Liver (tissue), 8 donors: ENCODE measurements at regions not wholly inside any gene's neighbourhood (a gene's known extent, or its start where the extent isn't known, plus 50 kb on each side); places are given as distances from the start of the nearest gene placed in this dataset.

Experiments
- DNase-seq: peaks from one replicate; pipeline ENCODE4 v3.0.0-alpha.2; 2017; ENCODE audit warnings: low spot score
- H3K27ac ChIP-seq, 2 donors: one replicate each; pipeline ENCODE4 v1.7.0; 2013; ENCODE audit warnings: inconsistent platforms in 2 of 2, low read length in 2 of 2, control low read depth in 1 of 2, low read depth in 1 of 2, mild to moderate bottlenecking in 1 of 2
- H3K27me3 ChIP-seq, 4 donors: one replicate each; pipeline versions ENCODE4 v1.6.1 to v1.7.0; 2013; ENCODE audit warnings: low read length in 3 of 4, inconsistent platforms in 1 of 4, mild to moderate bottlenecking in 1 of 4, moderate library complexity in 1 of 4; ENCODE audit not compliant: control insufficient read depth in 4 of 4, insufficient read depth in 4 of 4
- H3K36me3 ChIP-seq, 4 donors: one replicate each; pipeline versions ENCODE4 v1.6.1 to v1.7.0; 2013; ENCODE audit warnings: low read length in 3 of 4, mild to moderate bottlenecking in 3 of 4, low read depth in 1 of 4, moderate library complexity in 1 of 4; ENCODE audit not compliant: control insufficient read depth in 4 of 4, insufficient read depth in 3 of 4
- H3K4me1 ChIP-seq, 4 donors: one replicate each; pipeline versions ENCODE4 v1.6.1 to v1.7.0; 2013; ENCODE audit warnings: low read length in 3 of 4, mild to moderate bottlenecking in 3 of 4, moderate library complexity in 1 of 4; ENCODE audit not compliant: control insufficient read depth in 4 of 4, insufficient read depth in 4 of 4
- H3K4me3 ChIP-seq, 3 donors: one replicate each; pipeline versions ENCODE4 v1.6.1 to v1.7.0; 2013; ENCODE audit warnings: low read length in 3 of 3, control low read depth in 1 of 3, low read depth in 1 of 3, mild to moderate bottlenecking in 1 of 3
- H3K9ac ChIP-seq, 2 donors: one replicate each; pipeline ENCODE4 v1.7.0; 2013; ENCODE audit warnings: low read length in 2 of 2, mild to moderate bottlenecking in 2 of 2, moderate library complexity in 2 of 2, control low read depth in 1 of 2, low read depth in 1 of 2
- H3K9me3 ChIP-seq, 4 donors: one replicate each; pipeline versions ENCODE4 v1.6.1 to v1.7.0; 2013; ENCODE audit warnings: low read length in 3 of 4; ENCODE audit not compliant: control insufficient read depth in 4 of 4
- EGR1 ChIP-seq, 2 donors: IDR thresholded peaks; 2 replicates each; pipeline ENCODE4 v1.6.1; 2016 to 2018; ENCODE audit warnings: antibody characterized with exemption in 2 of 2, low read depth in 2 of 2
- FOXA2 ChIP-seq: IDR thresholded peaks from 2 replicates; pipeline ENCODE4 v1.6.1; 2016; ENCODE audit warnings: antibody characterized with exemption
- GABPA ChIP-seq, 2 donors: IDR thresholded peaks in 1 of 2; conservative IDR thresholded peaks in 1 of 2; 2 replicates each; pipeline ENCODE4 v1.6.1; 2016; ENCODE audit warnings: antibody characterized with exemption in 2 of 2, mild to moderate bottlenecking in 1 of 2, moderate library complexity in 1 of 2
- HNF4A ChIP-seq, 2 donors: conservative IDR thresholded peaks; 2 replicates each; pipeline ENCODE4 v1.6.1; 2016; ENCODE audit warnings: antibody characterized with exemption in 2 of 2, mild to moderate bottlenecking in 2 of 2
- HNF4G ChIP-seq: IDR thresholded peaks from 2 replicates; pipeline ENCODE4 v1.6.1; 2016; ENCODE audit warnings: antibody characterized with exemption
- JUND ChIP-seq, 2 donors: IDR thresholded peaks; 2 replicates each; pipeline ENCODE4 v1.6.1; 2016; ENCODE audit warnings: antibody characterized with exemption in 2 of 2
- NR2F2 ChIP-seq: IDR thresholded peaks from 2 replicates; pipeline ENCODE4 v1.6.1; 2016; ENCODE audit warnings: antibody characterized with exemption
- RAD21 ChIP-seq, 2 donors: IDR thresholded peaks; 2 replicates each; pipeline ENCODE4 v1.6.1; 2016; ENCODE audit warnings: antibody characterized with exemption in 2 of 2, mild to moderate bottlenecking in 2 of 2
- RXRA ChIP-seq, 2 donors: IDR thresholded peaks; 2 replicates each; pipeline ENCODE4 v1.6.1; 2017 to 2018; ENCODE audit warnings: antibody characterized with exemption in 2 of 2, mild to moderate bottlenecking in 1 of 2
- SP1 ChIP-seq: IDR thresholded peaks from 2 replicates; pipeline ENCODE4 v1.6.1; 2018; ENCODE audit warnings: antibody characterized with exemption, mild to moderate bottlenecking
- TAF1 ChIP-seq: conservative IDR thresholded peaks from 2 replicates; pipeline ENCODE4 v1.6.1; 2016; ENCODE audit warnings: antibody characterized with exemption, mild to moderate bottlenecking
- YY1 ChIP-seq: IDR thresholded peaks from 2 replicates; pipeline ENCODE4 v1.6.1; 2016; ENCODE audit warnings: antibody characterized with exemption, mild to moderate bottlenecking
- WGBS: extraction: QIAGEN DNeasy Blood & Tissue Kit; methylation state at CpG from one replicate; pipeline ENCODE4 v1.1.7; 2013; 5-methylcytosine and 5-hydroxymethylcytosine counted together
- TF ChIP-seq, protein P1 (sequence below): fragments of 150-350 bp; IDR thresholded peaks from 2 replicates; pipeline ENCODE4 v1.5.1; 2017; ENCODE audit warnings: improper control_type of control experiment, low read depth, low read length; ENCODE audit not compliant: missing input control
- TF ChIP-seq, protein P2 (sequence below): IDR thresholded peaks from 2 replicates; pipeline ENCODE4 v1.6.1; 2016; ENCODE audit warnings: antibody characterized with exemption
- TF ChIP-seq, protein P3 (sequence below): IDR thresholded peaks from 2 replicates; pipeline ENCODE4 v1.6.1; 2016; ENCODE audit warnings: antibody characterized with exemption, mild to moderate bottlenecking
- TF ChIP-seq, protein P4 (sequence below): IDR thresholded peaks from 2 replicates; pipeline ENCODE4 v1.6.1; 2016; ENCODE audit warnings: antibody characterized with exemption
- TF ChIP-seq, protein P5 (sequence below): IDR thresholded peaks from 2 replicates; pipeline ENCODE4 v1.6.1; 2016; ENCODE audit warnings: antibody characterized with exemption
- donor health status: healthy.
- donor health status: healthy.
- donor health status: healthy.
- donor health status: healthy.
- donor health status: healthy.

DNA sequence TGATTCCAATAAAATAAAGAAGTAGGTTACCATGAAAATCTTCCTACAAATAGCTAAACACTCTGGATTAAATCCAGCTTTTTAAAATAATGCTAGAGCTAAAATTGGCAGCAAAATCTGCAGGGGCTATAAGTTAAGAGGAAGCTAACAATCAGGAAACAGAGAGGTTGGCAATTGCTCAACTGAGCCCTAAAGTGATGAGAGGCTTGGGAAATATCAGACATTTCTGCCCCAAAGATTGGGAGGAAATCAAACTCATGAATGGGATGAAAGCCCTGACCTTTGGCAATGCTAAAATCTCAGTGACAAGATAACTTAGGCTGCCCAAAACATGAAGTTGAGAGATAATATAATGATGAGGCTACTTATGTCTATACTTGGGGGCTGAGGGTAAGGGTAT, 1437.9 kb downstream of the EFNB2 start:
- no peaks in the 10 kb centered on the region for H3K36me3 ChIP-seq
- H3K9me3 ChIP-seq = peaks cover 0 to 3% (median 0%) of the 10 kb centered on the region in 4 donors

DNA sequence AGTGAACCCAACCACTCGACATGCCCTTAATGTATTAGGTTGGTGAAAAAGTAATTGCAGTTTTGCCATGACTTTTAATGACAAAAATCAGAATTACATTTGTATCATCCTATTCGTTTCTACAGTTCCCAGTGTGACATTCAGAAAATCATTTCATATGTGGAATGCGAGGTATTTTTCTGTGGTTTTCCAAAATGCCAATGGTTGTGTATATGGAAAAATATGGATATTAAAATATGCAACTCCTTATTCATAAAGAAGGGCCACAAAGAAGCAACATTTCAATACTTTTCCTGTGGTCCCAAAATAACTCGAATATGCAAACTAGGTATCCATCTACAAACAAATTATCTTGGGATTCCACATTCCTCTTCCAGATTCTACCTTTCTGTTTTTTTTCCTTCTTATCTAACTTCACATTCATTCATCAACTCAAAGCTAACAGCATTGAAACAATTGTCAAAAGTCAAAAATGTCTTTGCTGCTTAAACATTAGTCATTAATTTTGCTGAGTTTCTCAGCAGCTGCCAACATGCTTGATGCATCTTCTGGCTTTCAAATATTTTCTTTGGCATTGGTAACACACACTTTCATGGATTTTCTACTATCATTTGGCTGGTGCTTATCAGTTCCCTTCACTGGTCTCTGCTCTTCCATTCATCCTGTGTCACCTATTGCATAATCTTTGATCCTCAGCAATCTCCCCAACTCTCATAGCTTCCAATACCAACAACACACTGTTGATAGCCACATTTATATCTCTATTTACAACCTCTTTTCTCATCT, 1445.4 kb downstream of the EFNB2 start:
- Histone ChIP-seq H3K4me1 (no peaks in the 10 kb centered on the region), H3K9me3 (no peaks in the 10 kb centered on the region), H3K27me3 (peaks cover 0 to 3% (median 1%) of the 10 kb centered on the region in 4 donors), H3K4me3 (no peak overlapping the region), H3K27ac (no peak overlapping the region), H3K9ac (no peak overlapping the region), H3K36me3 (no peaks in the 10 kb centered on the region)
- WGBS = 50% methylated on average over 4 of the region's 4 CpGs
- DNase-seq = no peak
- TF ChIP-seq FOXA2 = no peak
- TF ChIP-seq HNF4A (conservative IDR thresholded peaks at IDR 0.05) = peak in 1 of 2 donors; percentile 37

More for the DNA sequence above, 1437.9 kb downstream of the EFNB2 start:
- Histone ChIP-seq H3K4me3 (no peak overlapping the region), H3K4me1 (no peaks in the 10 kb centered on the region), H3K27ac (no peak overlapping the region), H3K27me3 (peaks cover 0 to 3% (median 0%) of the 10 kb centered on the region in 4 donors), H3K9ac (no peak overlapping the region)
- no peak for DNase-seq
- TF ChIP-seq FOXA2 (no peak), GABPA (IDR thresholded peaks at IDR 0.05 in 1 of 2, conservative IDR thresholded peaks at IDR 0.05 in 1 of 2) (no peak), YY1 (no peak)

DNA sequence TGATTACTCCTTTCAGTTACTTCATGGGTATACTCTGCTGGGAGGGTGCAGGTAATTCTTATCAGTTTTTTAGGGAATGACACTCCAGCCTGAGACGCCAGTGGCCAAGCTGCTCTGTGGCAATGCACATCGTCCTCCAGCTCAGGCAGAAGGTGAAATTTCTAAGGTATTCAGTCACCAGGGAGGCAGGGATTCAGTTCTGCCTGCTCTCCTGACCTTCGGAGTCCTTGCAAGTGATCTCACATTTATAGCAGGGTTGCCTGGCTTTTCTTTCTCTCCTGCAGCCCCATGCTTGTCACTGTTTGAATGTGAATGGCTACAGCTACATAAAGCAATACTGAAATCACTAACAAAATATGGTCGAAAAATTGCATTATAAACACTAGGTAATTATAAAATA, 1447.5 kb downstream of the EFNB2 start:
- H3K4me1 ChIP-seq = no peaks in the 10 kb centered on the region
- WGBS = 50% methylated on average over 4 of the region's 4 CpGs
- no peak overlapping the region for H3K9ac ChIP-seq
- H3K36me3 ChIP-seq = no peaks in the 10 kb centered on the region
- no peak overlapping the region for H3K4me3 ChIP-seq
- no peak overlapping the region for H3K27ac ChIP-seq
- peaks cover 0 to 4% (median 1%) of the 10 kb centered on the region in 4 donors for H3K27me3 ChIP-seq
- TF ChIP-seq RXRA (IDR thresholded peaks at IDR 0.05) (no peak), EGR1 (IDR thresholded peaks at IDR 0.05; ENCODE audit: low read depth in 2 of 2) (no peak), JUND (IDR thresholded peaks at IDR 0.05) (no peak), HNF4A (conservative IDR thresholded peaks at IDR 0.05) (no peak), YY1 (no peak), GABPA (IDR thresholded peaks at IDR 0.05 in 1 of 2, conservative IDR thresholded peaks at IDR 0.05 in 1 of 2) (no peak), RAD21 (IDR thresholded peaks at IDR 0.05) (no peak), FOXA2 (no peak), NR2F2 (no peak), TAF1 (no peak), HNF4G (no peak), SP1 (no peak)
- TF ChIP-seq, protein P1, sequence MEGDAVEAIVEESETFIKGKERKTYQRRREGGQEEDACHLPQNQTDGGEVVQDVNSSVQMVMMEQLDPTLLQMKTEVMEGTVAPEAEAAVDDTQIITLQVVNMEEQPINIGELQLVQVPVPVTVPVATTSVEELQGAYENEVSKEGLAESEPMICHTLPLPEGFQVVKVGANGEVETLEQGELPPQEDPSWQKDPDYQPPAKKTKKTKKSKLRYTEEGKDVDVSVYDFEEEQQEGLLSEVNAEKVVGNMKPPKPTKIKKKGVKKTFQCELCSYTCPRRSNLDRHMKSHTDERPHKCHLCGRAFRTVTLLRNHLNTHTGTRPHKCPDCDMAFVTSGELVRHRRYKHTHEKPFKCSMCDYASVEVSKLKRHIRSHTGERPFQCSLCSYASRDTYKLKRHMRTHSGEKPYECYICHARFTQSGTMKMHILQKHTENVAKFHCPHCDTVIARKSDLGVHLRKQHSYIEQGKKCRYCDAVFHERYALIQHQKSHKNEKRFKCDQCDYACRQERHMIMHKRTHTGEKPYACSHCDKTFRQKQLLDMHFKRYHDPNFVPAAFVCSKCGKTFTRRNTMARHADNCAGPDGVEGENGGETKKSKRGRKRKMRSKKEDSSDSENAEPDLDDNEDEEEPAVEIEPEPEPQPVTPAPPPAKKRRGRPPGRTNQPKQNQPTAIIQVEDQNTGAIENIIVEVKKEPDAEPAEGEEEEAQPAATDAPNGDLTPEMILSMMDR = no peak
- TF ChIP-seq, protein P2, sequence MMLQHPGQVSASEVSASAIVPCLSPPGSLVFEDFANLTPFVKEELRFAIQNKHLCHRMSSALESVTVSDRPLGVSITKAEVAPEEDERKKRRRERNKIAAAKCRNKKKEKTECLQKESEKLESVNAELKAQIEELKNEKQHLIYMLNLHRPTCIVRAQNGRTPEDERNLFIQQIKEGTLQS = no peak
- TF ChIP-seq, protein P3, sequence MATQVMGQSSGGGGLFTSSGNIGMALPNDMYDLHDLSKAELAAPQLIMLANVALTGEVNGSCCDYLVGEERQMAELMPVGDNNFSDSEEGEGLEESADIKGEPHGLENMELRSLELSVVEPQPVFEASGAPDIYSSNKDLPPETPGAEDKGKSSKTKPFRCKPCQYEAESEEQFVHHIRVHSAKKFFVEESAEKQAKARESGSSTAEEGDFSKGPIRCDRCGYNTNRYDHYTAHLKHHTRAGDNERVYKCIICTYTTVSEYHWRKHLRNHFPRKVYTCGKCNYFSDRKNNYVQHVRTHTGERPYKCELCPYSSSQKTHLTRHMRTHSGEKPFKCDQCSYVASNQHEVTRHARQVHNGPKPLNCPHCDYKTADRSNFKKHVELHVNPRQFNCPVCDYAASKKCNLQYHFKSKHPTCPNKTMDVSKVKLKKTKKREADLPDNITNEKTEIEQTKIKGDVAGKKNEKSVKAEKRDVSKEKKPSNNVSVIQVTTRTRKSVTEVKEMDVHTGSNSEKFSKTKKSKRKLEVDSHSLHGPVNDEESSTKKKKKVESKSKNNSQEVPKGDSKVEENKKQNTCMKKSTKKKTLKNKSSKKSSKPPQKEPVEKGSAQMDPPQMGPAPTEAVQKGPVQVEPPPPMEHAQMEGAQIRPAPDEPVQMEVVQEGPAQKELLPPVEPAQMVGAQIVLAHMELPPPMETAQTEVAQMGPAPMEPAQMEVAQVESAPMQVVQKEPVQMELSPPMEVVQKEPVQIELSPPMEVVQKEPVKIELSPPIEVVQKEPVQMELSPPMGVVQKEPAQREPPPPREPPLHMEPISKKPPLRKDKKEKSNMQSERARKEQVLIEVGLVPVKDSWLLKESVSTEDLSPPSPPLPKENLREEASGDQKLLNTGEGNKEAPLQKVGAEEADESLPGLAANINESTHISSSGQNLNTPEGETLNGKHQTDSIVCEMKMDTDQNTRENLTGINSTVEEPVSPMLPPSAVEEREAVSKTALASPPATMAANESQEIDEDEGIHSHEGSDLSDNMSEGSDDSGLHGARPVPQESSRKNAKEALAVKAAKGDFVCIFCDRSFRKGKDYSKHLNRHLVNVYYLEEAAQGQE = no peak
- TF ChIP-seq, protein P4, sequence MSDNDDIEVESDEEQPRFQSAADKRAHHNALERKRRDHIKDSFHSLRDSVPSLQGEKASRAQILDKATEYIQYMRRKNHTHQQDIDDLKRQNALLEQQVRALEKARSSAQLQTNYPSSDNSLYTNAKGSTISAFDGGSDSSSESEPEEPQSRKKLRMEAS = no peak
- TF ChIP-seq, protein P5, sequence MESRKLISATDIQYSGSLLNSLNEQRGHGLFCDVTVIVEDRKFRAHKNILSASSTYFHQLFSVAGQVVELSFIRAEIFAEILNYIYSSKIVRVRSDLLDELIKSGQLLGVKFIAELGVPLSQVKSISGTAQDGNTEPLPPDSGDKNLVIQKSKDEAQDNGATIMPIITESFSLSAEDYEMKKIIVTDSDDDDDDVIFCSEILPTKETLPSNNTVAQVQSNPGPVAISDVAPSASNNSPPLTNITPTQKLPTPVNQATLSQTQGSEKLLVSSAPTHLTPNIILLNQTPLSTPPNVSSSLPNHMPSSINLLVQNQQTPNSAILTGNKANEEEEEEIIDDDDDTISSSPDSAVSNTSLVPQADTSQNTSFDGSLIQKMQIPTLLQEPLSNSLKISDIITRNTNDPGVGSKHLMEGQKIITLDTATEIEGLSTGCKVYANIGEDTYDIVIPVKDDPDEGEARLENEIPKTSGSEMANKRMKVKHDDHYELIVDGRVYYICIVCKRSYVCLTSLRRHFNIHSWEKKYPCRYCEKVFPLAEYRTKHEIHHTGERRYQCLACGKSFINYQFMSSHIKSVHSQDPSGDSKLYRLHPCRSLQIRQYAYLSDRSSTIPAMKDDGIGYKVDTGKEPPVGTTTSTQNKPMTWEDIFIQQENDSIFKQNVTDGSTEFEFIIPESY = no peak
- no peaks in the 10 kb centered on the region for H3K9me3 ChIP-seq
- DNase-seq = no peak
